BJ (cell line): ENCODE measurements at regions not wholly inside any gene's neighbourhood (a gene's known extent, or its start where the extent isn't known, plus 50 kb on each side); places are given as distances from the start of the nearest gene placed in this dataset.

Experiments used
- CTCF ChIA-PET: fragments of 350-600 bp; formaldehyde crosslinking; extraction: SDS; loops from one replicate; lab custom pipeline; 2021; ENCODE audit warnings: antibody characterized with exemption, inconsistent platforms; lab: Yijun Ruan, JAX
- POLR2A ChIA-PET: fragments of 300-600 bp; sonication (Branson Sonifier 250); formaldehyde crosslinking; extraction: SDS; loops from one replicate; lab custom pipeline; 2021; ENCODE audit warnings: antibody characterized with exemption; lab: Charles Lee
- DNase-seq: peaks from one replicate; pipeline ENCODE4 v3.0.0-alpha.2; 2011; ENCODE audit warnings: low read depth
- H3K27me3 ChIP-seq: 2 replicates; pipeline ENCODE4 v1.6.0; 2011; ENCODE audit warnings: low read length; ENCODE audit not compliant: control insufficient read depth, insufficient read depth
- H3K36me3 ChIP-seq: 2 replicates; pipeline ENCODE4 v1.5.1; 2011; ENCODE audit warnings: low read length; ENCODE audit not compliant: control insufficient read depth, insufficient read depth
- H3K4me3 ChIP-seq: 2 replicates; pipeline ENCODE4 v1.5.1; 2011; ENCODE audit warnings: low read depth, mild to moderate bottlenecking, control low read depth, low read length
- CTCF ChIP-seq: IDR thresholded peaks from 2 replicates; pipeline ENCODE4 v1.5.1; 2011; ENCODE audit warnings: low read depth, mild to moderate bottlenecking, control low read depth, inconsistent platforms, low read length, moderate library complexity; ENCODE audit not compliant: insufficient read depth

DNA sequence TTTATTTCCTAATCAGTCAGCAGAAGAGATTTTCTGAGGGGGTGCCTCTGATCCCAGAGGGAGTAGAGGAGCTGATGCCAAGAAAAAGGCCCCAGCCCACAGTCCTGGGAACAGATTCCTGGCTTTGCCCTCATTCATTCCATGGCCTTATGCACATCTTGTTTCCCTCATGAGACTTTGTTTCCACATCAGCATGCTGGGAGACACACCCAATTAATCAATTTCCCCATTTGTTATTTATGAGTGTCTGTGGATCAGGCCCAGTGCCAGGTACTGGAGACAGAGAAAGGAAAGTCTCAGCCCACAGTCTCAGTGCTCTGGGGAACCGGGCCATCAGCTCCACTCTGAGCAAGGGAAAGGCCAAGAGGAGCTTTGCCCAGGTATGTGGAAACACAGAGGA is 496.2 kb upstream of the ZMIZ1 start:
- CTCF ChIA-PET: no interaction called here
- TF ChIP-seq CTCF: no peak

DNA sequence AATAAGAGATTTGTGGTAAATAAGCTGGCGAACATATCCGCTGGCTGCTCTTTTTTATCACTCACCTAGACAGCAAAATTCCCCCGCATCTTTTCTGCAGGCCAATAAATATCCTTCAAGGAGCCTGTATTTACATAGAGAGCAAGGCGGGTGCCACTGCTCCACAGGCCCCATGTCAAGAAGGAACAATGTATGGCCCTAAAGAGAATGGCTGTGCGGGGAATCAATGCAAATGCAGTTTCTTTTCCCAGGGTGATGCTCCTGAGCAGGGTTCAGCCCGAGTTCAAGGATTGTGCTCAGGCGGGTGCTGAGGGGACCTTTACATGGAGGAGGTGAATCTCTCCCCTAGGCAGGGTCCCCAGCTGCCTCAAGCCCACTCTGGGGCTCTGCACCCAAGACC is 494.2 kb upstream of the ZMIZ1 start:
- ChIA-PET POLR2A (no interaction called here), CTCF (no interaction called here)
- no peak overlapping the region for H3K4me3 ChIP-seq
- peaks cover 2% of the 10 kb centered on the region for H3K27me3 ChIP-seq
- no peak for DNase-seq
- TF ChIP-seq CTCF: no peak
- no peaks in the 10 kb centered on the region for H3K36me3 ChIP-seq

More for the DNA sequence above, 496.2 kb upstream of the ZMIZ1 start:
- POLR2A ChIA-PET: no interaction called here
- Histone ChIP-seq H3K4me3 (no peak overlapping the region), H3K36me3 (no peaks in the 10 kb centered on the region), H3K27me3 (peaks cover 4% of the 10 kb centered on the region)
- no peak for DNase-seq

DNA sequence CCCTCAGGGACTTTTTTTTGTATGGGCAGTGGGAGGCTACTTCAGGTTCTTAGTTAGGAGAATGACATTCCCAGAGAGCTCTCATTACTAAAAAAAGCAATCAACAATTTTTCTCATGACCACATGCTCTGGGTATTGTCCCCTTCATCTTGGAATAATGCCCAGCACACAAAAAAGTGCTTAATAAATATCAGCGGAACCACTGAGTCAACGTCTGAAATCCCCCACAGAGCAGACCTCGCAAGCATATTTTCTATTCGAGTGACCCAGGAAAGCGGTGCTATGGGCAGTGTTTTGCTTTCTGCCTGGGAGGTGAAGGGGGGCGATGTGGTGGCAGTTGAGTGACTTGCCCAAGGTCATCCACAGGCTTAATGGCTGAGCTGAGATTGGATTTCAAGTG is 493.4 kb upstream of the ZMIZ1 start:
- H3K4me3 ChIP-seq: no peak overlapping the region
- TF ChIP-seq CTCF: no peak
- ChIA-PET POLR2A (no interaction called here), CTCF (interaction anchor here (0.6 kb wide), 1 partner anchor 11 kb away, joined by 4 read pairs; no protein-coding TSS in a partner anchor)
- no peak for DNase-seq
- peaks cover 3% of the 10 kb centered on the region for H3K27me3 ChIP-seq
- H3K36me3 ChIP-seq: no peaks in the 10 kb centered on the region

GRCh38 chr10:78576276-78576675 is 492.5 kb upstream of the ZMIZ1 start:
- ChIA-PET POLR2A (no interaction called here), CTCF (no interaction called here)
- no peaks in the 10 kb centered on the region for H3K36me3 ChIP-seq
- TF ChIP-seq CTCF: no peak
- H3K4me3 ChIP-seq: no peak overlapping the region
- peaks cover 5% of the 10 kb centered on the region for H3K27me3 ChIP-seq
- no peak for DNase-seq

GRCh38 chr10:78577712-78578111 is 491.1 kb upstream of the ZMIZ1 start:
- DNase-seq: no peak
- ChIA-PET POLR2A (no interaction called here), CTCF (no interaction called here)
- Histone ChIP-seq H3K4me3 (no peak overlapping the region), H3K27me3 (peaks cover 6% of the 10 kb centered on the region), H3K36me3 (no peaks in the 10 kb centered on the region)
- TF ChIP-seq CTCF: no peak
